ENCODE measurements at regions not wholly inside any gene's neighbourhood (a gene's known extent, or its start where the extent isn't known, plus 50 kb on each side); places are given as distances from the start of the nearest gene placed in this dataset.
A peak's percentile ranks its signal among the peaks of the same experiment; 100 is the strongest.

- H3K4me2 ChIP-seq: no peak overlapping the region
- H3K27me3 ChIP-seq: no peaks in the 10 kb centered on the region
- no peak overlapping the region for H3K4me3 Mint-ChIP-seq
- no peaks in the 10 kb centered on the region for H3K36me3 ChIP-seq
- H3K4me3 ChIP-seq: no peak overlapping the region
- H3K4me1 ChIP-seq: peaks cover 5% of the 10 kb centered on the region
- H3K4me1 Mint-ChIP-seq: peaks cover 20% of the 10 kb centered on the region
- H3F3A ChIP-seq (ENCODE audit: low read depth): no peaks in the 10 kb centered on the region
- no peaks in the 10 kb centered on the region for H3K79me2 ChIP-seq (ENCODE audit: low read depth)
- no peaks in the 10 kb centered on the region for H3K36me3 Mint-ChIP-seq
- H3K9me3 Mint-ChIP-seq: no peaks in the 10 kb centered on the region
- no peak for TF ChIP-seq EZH2phosphoT487 (IDR thresholded peaks at IDR 0.05)
- TF ChIP-seq, protein P1, sequence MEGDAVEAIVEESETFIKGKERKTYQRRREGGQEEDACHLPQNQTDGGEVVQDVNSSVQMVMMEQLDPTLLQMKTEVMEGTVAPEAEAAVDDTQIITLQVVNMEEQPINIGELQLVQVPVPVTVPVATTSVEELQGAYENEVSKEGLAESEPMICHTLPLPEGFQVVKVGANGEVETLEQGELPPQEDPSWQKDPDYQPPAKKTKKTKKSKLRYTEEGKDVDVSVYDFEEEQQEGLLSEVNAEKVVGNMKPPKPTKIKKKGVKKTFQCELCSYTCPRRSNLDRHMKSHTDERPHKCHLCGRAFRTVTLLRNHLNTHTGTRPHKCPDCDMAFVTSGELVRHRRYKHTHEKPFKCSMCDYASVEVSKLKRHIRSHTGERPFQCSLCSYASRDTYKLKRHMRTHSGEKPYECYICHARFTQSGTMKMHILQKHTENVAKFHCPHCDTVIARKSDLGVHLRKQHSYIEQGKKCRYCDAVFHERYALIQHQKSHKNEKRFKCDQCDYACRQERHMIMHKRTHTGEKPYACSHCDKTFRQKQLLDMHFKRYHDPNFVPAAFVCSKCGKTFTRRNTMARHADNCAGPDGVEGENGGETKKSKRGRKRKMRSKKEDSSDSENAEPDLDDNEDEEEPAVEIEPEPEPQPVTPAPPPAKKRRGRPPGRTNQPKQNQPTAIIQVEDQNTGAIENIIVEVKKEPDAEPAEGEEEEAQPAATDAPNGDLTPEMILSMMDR (IDR thresholded peaks at IDR 0.05): no peak
- TF ChIP-seq EZH2 (IDR thresholded peaks at IDR 0.05): no peak
- no peak overlapping the region for H3K27ac Mint-ChIP-seq
- no peak overlapping the region for H3K9ac ChIP-seq
- H4K20me1 ChIP-seq (ENCODE audit: low read depth): no peaks in the 10 kb centered on the region
- H3K27me3 Mint-ChIP-seq (ENCODE audit: insufficient read depth, low read depth): peaks cover 2% of the 10 kb centered on the region
- no peak overlapping the region for H3K27ac ChIP-seq
- no peaks in the 10 kb centered on the region for H3K9me3 ChIP-seq (ENCODE audit: low read depth)
- no peak for DNase-seq (ENCODE audit: low spot score)
- H2AFZ ChIP-seq (replicated peaks): no peak overlapping the region
Measured at GRCh38 chr10:128853537-128853936, 613.5 kb upstream of the MGMT start.

- Histone ChIP-seq H3K79me2 (ENCODE audit: low read depth) (no peaks in the 10 kb centered on the region), H3K27ac (no peak overlapping the region), H3K9me3 (ENCODE audit: low read depth) (no peaks in the 10 kb centered on the region), H3K9ac (no peak overlapping the region), H3K27me3 (no peaks in the 10 kb centered on the region), H3K4me2 (no peak overlapping the region), H2AFZ (replicated peaks) (no peak overlapping the region), H4K20me1 (ENCODE audit: low read depth) (no peaks in the 10 kb centered on the region), H3K4me3 (no peak overlapping the region), H3F3A (ENCODE audit: low read depth) (no peaks in the 10 kb centered on the region), H3K4me1 (peaks cover 5% of the 10 kb centered on the region), H3K36me3 (no peaks in the 10 kb centered on the region)
- H3K27me3 Mint-ChIP-seq (ENCODE audit: insufficient read depth, low read depth): peaks cover 2% of the 10 kb centered on the region
- TF ChIP-seq, protein P1 (IDR thresholded peaks at IDR 0.05): no peak
- TF ChIP-seq EZH2 (IDR thresholded peaks at IDR 0.05): no peak
- no peak for TF ChIP-seq EZH2phosphoT487 (IDR thresholded peaks at IDR 0.05)
- H3K4me3 Mint-ChIP-seq: no peak overlapping the region
- H3K36me3 Mint-ChIP-seq: no peaks in the 10 kb centered on the region
- H3K9me3 Mint-ChIP-seq: no peaks in the 10 kb centered on the region
- H3K4me1 Mint-ChIP-seq: peaks cover 17% of the 10 kb centered on the region
- H3K27ac Mint-ChIP-seq: no peak overlapping the region
- no peak for DNase-seq (ENCODE audit: low spot score)
Measured at GRCh38 chr10:128854204-128854603, 612.8 kb upstream of the MGMT start.

DNA sequence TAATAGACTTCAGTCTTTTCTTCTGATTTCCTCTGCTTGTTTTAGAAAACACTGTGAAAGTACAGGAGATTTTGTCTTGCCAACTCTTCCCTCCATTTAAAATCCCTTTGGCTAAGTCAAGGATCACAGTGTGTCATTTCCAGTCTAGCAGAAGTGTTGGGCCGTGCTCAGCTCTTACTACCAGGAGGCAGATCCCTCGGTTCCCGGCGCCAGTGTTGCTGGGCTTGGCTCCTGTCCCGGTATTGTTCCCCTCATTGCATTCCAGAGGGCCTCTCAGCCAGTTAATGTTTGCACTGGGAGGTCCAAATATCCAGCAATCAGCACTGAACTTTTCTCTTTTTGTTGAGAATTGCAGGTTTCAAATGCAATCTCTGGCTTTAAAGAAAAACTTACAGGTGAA is 612.1 kb upstream of the MGMT start:
- H4K20me1 ChIP-seq (ENCODE audit: low read depth): no peaks in the 10 kb centered on the region
- no peak overlapping the region for H3K9ac ChIP-seq
- Mint-ChIP-seq H3K9me3 (no peaks in the 10 kb centered on the region), H3K36me3 (no peaks in the 10 kb centered on the region), H3K4me3 (no peak overlapping the region), H3K4me1 (peaks cover 17% of the 10 kb centered on the region), H3K27ac (no peak overlapping the region), H3K27me3 (ENCODE audit: insufficient read depth, low read depth) (peaks cover 2% of the 10 kb centered on the region)
- H3F3A ChIP-seq (ENCODE audit: low read depth): no peaks in the 10 kb centered on the region
- H3K36me3 ChIP-seq: no peaks in the 10 kb centered on the region
- H3K27me3 ChIP-seq: no peaks in the 10 kb centered on the region
- no peak overlapping the region for H3K4me2 ChIP-seq
- peaks cover 5% of the 10 kb centered on the region for H3K4me1 ChIP-seq
- H2AFZ ChIP-seq (replicated peaks): no peak overlapping the region
- no peak overlapping the region for H3K4me3 ChIP-seq
- no peak overlapping the region for H3K27ac ChIP-seq
- peak; percentile 76 for DNase-seq (ENCODE audit: low spot score)
- TF ChIP-seq EZH2phosphoT487 (IDR thresholded peaks at IDR 0.05): no peak
- no peak for TF ChIP-seq EZH2 (IDR thresholded peaks at IDR 0.05)
- TF ChIP-seq, protein P1 (IDR thresholded peaks at IDR 0.05): no peak
- no peaks in the 10 kb centered on the region for H3K9me3 ChIP-seq (ENCODE audit: low read depth)
- no peaks in the 10 kb centered on the region for H3K79me2 ChIP-seq (ENCODE audit: low read depth)
